WTC11 (cell line): ENCODE measurements at regions not wholly inside any gene's neighbourhood (a gene's known extent, or its start where the extent isn't known, plus 50 kb on each side); places are given as distances from the start of the nearest gene placed in this dataset.
A peak's percentile ranks its signal among the peaks of the same experiment; 100 is the strongest.

Source experiments
- ATAC-seq: fragments of 200-7000 bp; cut with Tn5 transposase; 2 replicates; pipeline ENCODE4 v1.10.0; 2021; ENCODE audit warnings: mild to moderate bottlenecking, moderate library complexity
- CTCF ChIA-PET: fragments of 300-600 bp; sonication (Branson Sonifier 250); formaldehyde crosslinking; loops from one replicate; lab custom pipeline; 2021; ENCODE audit warnings: antibody characterized with exemption; lab: Charles Lee
- POLR2A ChIA-PET: fragments of 350-600 bp; sonication (Branson Sonifier 250); formaldehyde crosslinking; loops from one replicate; lab custom pipeline; 2021; ENCODE audit warnings: antibody characterized with exemption; lab: Charles Lee
- DNase-seq: peaks from one replicate; pipeline ENCODE4 v3.0.0; 2021; ENCODE audit warnings: low spot score
- H3K27ac Mint-ChIP-seq: 2 replicates; pipeline ENCODE4 v1.8.0; 2021; ENCODE audit warnings: mixed read lengths
- H3K27me3 Mint-ChIP-seq: 2 replicates; pipeline ENCODE4 v1.8.0; 2021; ENCODE audit warnings: low read depth, mild to moderate bottlenecking, moderate library complexity, mixed read lengths
- H3K36me3 Mint-ChIP-seq: 2 replicates; pipeline ENCODE4 v1.8.0; 2021; ENCODE audit warnings: mixed read lengths
- H3K4me1 Mint-ChIP-seq: 2 replicates; pipeline ENCODE4 v1.8.0; 2022; ENCODE audit warnings: mixed read lengths
- H3K4me3 Mint-ChIP-seq: 2 replicates; pipeline ENCODE4 v1.8.0; 2021; ENCODE audit warnings: mild to moderate bottlenecking, moderate library complexity, mixed read lengths
- H3K9me3 Mint-ChIP-seq: 2 replicates; pipeline ENCODE4 v1.8.0; 2021; ENCODE audit warnings: mixed read lengths
- AR ChIP-seq: fragments of 250-450 bp; sonication (Bioruptor Pico); IDR thresholded peaks from 2 replicates; pipeline ENCODE4 v1.9.0; 2021; ENCODE audit warnings: mild to moderate bottlenecking
- ARID4B ChIP-seq: sonication (generic); formaldehyde crosslinking; IDR thresholded peaks from 2 replicates; pipeline ENCODE4 v1.8.0; 2023; ENCODE audit warnings: missing genetic modification reagents, mild to moderate bottlenecking, borderline replicate concordance
- CTCF ChIP-seq: fragments of 200-600 bp; IDR thresholded peaks from 2 replicates; pipeline ENCODE4 v1.8.0; 2022; ENCODE audit warnings: antibody characterized with exemption
- GABPB1 ChIP-seq: sonication (generic); formaldehyde crosslinking; IDR thresholded peaks from 2 replicates; pipeline ENCODE4 v1.8.1; 2023; ENCODE audit warnings: mild to moderate bottlenecking, missing genetic modification reagents
- GTF2I ChIP-seq: fragments of 250-450 bp; sonication (Bioruptor Pico); conservative IDR thresholded peaks from 2 replicates; pipeline ENCODE4 v1.4.0; 2021; ENCODE audit warnings: mild to moderate bottlenecking
- HMGA2 ChIP-seq: fragments of 250-450 bp; sonication (Bioruptor Pico); IDR thresholded peaks from 2 replicates; pipeline ENCODE4 v1.4.0; 2021; ENCODE audit warnings: mild to moderate bottlenecking, moderate library complexity
- KAT7 ChIP-seq: sonication (generic); formaldehyde crosslinking; IDR thresholded peaks from 2 replicates; pipeline ENCODE4 v1.8.1; 2023; ENCODE audit warnings: missing genetic modification reagents, mild to moderate bottlenecking, borderline replicate concordance
- MLX ChIP-seq: sonication (generic); formaldehyde crosslinking; IDR thresholded peaks from 2 replicates; pipeline ENCODE4 v1.8.1; 2023; ENCODE audit warnings: mild to moderate bottlenecking, missing genetic modification reagents, moderate library complexity
- MXD4 ChIP-seq: fragments of 250-450 bp; sonication (Bioruptor Pico); IDR thresholded peaks from 2 replicates; pipeline ENCODE4 v1.8.0; 2021; ENCODE audit warnings: mild to moderate bottlenecking, moderate library complexity, borderline replicate concordance
- PRDM15 ChIP-seq: sonication (generic); formaldehyde crosslinking; IDR thresholded peaks from 2 replicates; pipeline ENCODE4 v1.8.0; 2022; ENCODE audit warnings: missing genetic modification reagents
- SMAD4 ChIP-seq: sonication (generic); formaldehyde crosslinking; IDR thresholded peaks from 2 replicates; pipeline ENCODE4 v1.8.0; 2022; ENCODE audit warnings: mild to moderate bottlenecking, missing genetic modification reagents
- TEAD1 ChIP-seq: sonication (generic); formaldehyde crosslinking; IDR thresholded peaks from 2 replicates; pipeline ENCODE4 v1.8.0; 2022; ENCODE audit warnings: mild to moderate bottlenecking, missing genetic modification reagents
- USF1 ChIP-seq: sonication (generic); formaldehyde crosslinking; IDR thresholded peaks from 2 replicates; pipeline ENCODE4 v1.8.0; 2022; ENCODE audit warnings: mild to moderate bottlenecking, missing genetic modification reagents
- ZBTB43 ChIP-seq: sonication (generic); formaldehyde crosslinking; IDR thresholded peaks from 2 replicates; pipeline ENCODE4 v1.8.1; 2023; ENCODE audit warnings: mild to moderate bottlenecking, missing genetic modification reagents
- ZNF121 ChIP-seq: sonication (generic); formaldehyde crosslinking; IDR thresholded peaks from 2 replicates; pipeline ENCODE4 v1.8.0; 2023; ENCODE audit warnings: missing genetic modification reagents
- ZNF263 ChIP-seq: sonication (generic); formaldehyde crosslinking; IDR thresholded peaks from 2 replicates; pipeline ENCODE4 v1.8.1; 2022; ENCODE audit warnings: low read depth, mild to moderate bottlenecking, moderate library complexity, missing genetic modification reagents

GRCh38 chr2:222058819-222059445, 239.9 kb downstream of the PAX3 start:
- no peak for ATAC-seq
- DNase-seq, result no peak
- Mint-ChIP-seq H3K9me3 (no peaks in the 10 kb centered on the region), H3K4me3 (no peak overlapping the region), H3K27me3 (peaks cover 85% of the 10 kb centered on the region), H3K27ac (no peak overlapping the region), H3K36me3 (no peaks in the 10 kb centered on the region), H3K4me1 (peaks cover 6% of the 10 kb centered on the region; the same call in 1 of the 2 replicates)
- POLR2A ChIA-PET, result no interaction called here
- no peak for TF ChIP-seq AR (CRISPR knock-in tag)
- TF ChIP-seq ARID4B (CRISPR knock-in tag), result no peak
- TF ChIP-seq MLX (CRISPR knock-in tag), result no peak
- no peak for TF ChIP-seq KAT7 (CRISPR knock-in tag)
- no peak for TF ChIP-seq PRDM15
- no peak for TF ChIP-seq SMAD4 (CRISPR knock-in tag)
- TF ChIP-seq HMGA2 (CRISPR knock-in tag), result no peak
- no peak for TF ChIP-seq GTF2I (CRISPR knock-in tag)
- no peak for TF ChIP-seq TEAD1
- no peak for TF ChIP-seq MXD4 (CRISPR knock-in tag)
- no peak for TF ChIP-seq ZNF263 (CRISPR knock-in tag)
- CTCF ChIA-PET, result interaction anchor here (1.6 kb wide), 1 partner anchor 20 kb away, joined by 5 read pairs; no protein-coding TSS in a partner anchor

- Mint-ChIP-seq H3K27me3 (peaks cover 98% of the 10 kb centered on the region), H3K27ac (no peak overlapping the region), H3K9me3 (no peaks in the 10 kb centered on the region), H3K4me1 (peaks cover 16% of the 10 kb centered on the region), H3K4me3 (no peak overlapping the region), H3K36me3 (no peaks in the 10 kb centered on the region)
- ChIA-PET CTCF (interaction anchor here (1.0 to 1.6 kb wide), 5 partner anchors 19 to 243 kb away, joined by 3 to 5 read pairs (median 4); partner anchors contain the start of gene PAX3), POLR2A (no interaction called here)
- ATAC-seq (no peak), DNase-seq (no peak)
- TF ChIP-seq CTCF (peak; percentile 56; the same call in 1 of the 2 replicates), ZNF121 (no peak), ZBTB43 (no peak), GABPB1 (no peak), USF1 (CRISPR knock-in tag) (no peak)
Observed at GRCh38 chr2:222057347-222058073, 241.3 kb downstream of the PAX3 start.
